HepG2 (cell line): ENCODE measurements at regions not wholly inside any gene's neighbourhood (a gene's known extent, or its start where the extent isn't known, plus 50 kb on each side); places are given as distances from the start of the nearest gene placed in this dataset.

Experiments
- BORCS8-MEF2B ChIP-seq: sonication (generic); formaldehyde crosslinking; IDR thresholded peaks from 2 replicates; pipeline ENCODE4 v1.8.0; 2022; ENCODE audit warnings: mild to moderate bottlenecking, missing genetic modification reagents
- CHD2 ChIP-seq: IDR thresholded peaks from 2 replicates; pipeline ENCODE4 v1.6.1; 2011; ENCODE audit warnings: low read depth, low read length, improper control_type of control experiment
- ELK4 ChIP-seq: sonication (generic); formaldehyde crosslinking; IDR thresholded peaks from 2 replicates; pipeline ENCODE4 v1.9.0; 2021; ENCODE audit warnings: missing genetic modification reagents, borderline replicate concordance
- PHF8 ChIP-seq: sonication (generic); formaldehyde crosslinking; IDR thresholded peaks from 2 replicates; pipeline ENCODE4 v1.5.0; 2020; ENCODE audit warnings: missing genetic modification reagents
- PRDM15 ChIP-seq: sonication (generic); formaldehyde crosslinking; IDR thresholded peaks from 2 replicates; pipeline ENCODE4 v1.4.0; 2020; ENCODE audit warnings: missing genetic modification reagents
- ZSCAN20 ChIP-seq: sonication (generic); formaldehyde crosslinking; IDR thresholded peaks from 2 replicates; pipeline ENCODE4 v1.4.0; 2020; ENCODE audit warnings: missing genetic modification reagents, mild to moderate bottlenecking, borderline replicate concordance

GRCh38 chr6:19037607-19038006, 650.5 kb downstream of the RNF144B start:
- TF ChIP-seq BORCS8-MEF2B (no peak), PHF8 (CRISPR knock-in tag) (no peak), PRDM15 (CRISPR knock-in tag) (no peak), CHD2 (no peak), ELK4 (CRISPR knock-in tag) (no peak), ZSCAN20 (no peak)
